ENCODE measurements at regions not wholly inside any gene's neighbourhood (a gene's known extent, or its start where the extent isn't known, plus 50 kb on each side); places are given as distances from the start of the nearest gene placed in this dataset.

DNA sequence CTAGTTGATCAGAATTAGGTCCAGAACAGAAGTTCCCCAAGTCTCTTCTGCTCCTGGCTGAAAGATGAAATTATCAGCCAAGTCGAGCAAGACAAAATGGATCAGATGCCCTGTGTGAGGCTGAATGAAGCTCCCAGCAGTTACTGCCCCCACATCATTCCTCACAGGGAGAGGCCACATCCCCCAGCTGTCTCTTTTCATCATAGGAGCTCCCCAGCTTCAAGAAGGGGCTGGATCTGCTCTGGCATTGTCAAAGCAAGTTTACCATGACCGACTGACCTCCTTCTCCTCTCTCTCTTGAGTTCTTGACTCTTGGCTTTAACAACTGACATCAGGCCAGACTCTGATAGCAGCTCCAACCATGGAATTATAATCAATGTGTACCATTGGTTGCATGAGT is 133.3 kb upstream of the RAD23B start:
- TF ChIP-seq ZNF274 (IDR thresholded peaks at IDR 0.05; ENCODE audit: low read depth, low read length) = no peak
- no peak for TF ChIP-seq YY1 (IDR thresholded peaks at IDR 0.05; ENCODE audit: insufficient read depth, insufficient read length)
- TF ChIP-seq SUZ12 (IDR thresholded peaks at IDR 0.05; ENCODE audit: extremely low read depth, insufficient read depth, insufficient read length) = no peak
